Prostate gland (tissue), 2 donors: ENCODE measurements at regions not wholly inside any gene's neighbourhood (a gene's known extent, or its start where the extent isn't known, plus 50 kb on each side); places are given as distances from the start of the nearest gene placed in this dataset.

Source experiments
- DNase-seq: peaks from one replicate; pipeline ENCODE4 v3.0.0-alpha.2; 2019; ENCODE audit warnings: low spot score
- H3K27ac ChIP-seq, 2 donors: fragments of 200-600 bp; sonication (generic); 2 replicates each; pipeline ENCODE4 v1.5.1; 2017 to 2019
- H3K27me3 ChIP-seq: fragments of 200-600 bp; sonication (generic); replicated peaks from 2 replicates; pipeline ENCODE4 v1.5.1; 2019; ENCODE audit not compliant: insufficient read depth
- H3K36me3 ChIP-seq, 2 donors: fragments of 200-600 bp; sonication (generic); 1 replicate in 1 of 2; 2 replicates in 1 of 2; pipeline versions ENCODE4 v1.5.1 to v1.8.1; 2017 to 2019
- H3K4me1 ChIP-seq: fragments of 200-600 bp; sonication (generic); replicated peaks from 2 replicates; pipeline ENCODE4 v1.5.1; 2019
- H3K4me3 ChIP-seq, 2 donors: fragments of 200-600 bp; sonication (generic); 2 replicates each; pipeline ENCODE4 v1.5.1; 2017 to 2019
- H3K9me3 ChIP-seq: fragments of 200-600 bp; sonication (generic); 2 replicates; pipeline ENCODE4 v1.5.1; 2017
- CTCF ChIP-seq, 4 experiments: fragments of 200-600 bp in 2 of 4; fragments of 450-650 bp in 2 of 4; sonication (generic) in 2 of 4; IDR thresholded peaks; 1 replicate in 3 of 4; 2 replicates in 1 of 4; pipeline ENCODE4 v1.5.1; 2016 to 2019; ENCODE audit warnings: antibody characterized with exemption in 4 of 4, mild to moderate bottlenecking in 2 of 4, moderate library complexity in 2 of 4
- POLR2A ChIP-seq: fragments of 450-650 bp; IDR thresholded peaks from one replicate; pipeline ENCODE4 v1.6.1; 2016; ENCODE audit warnings: antibody characterized with exemption, mild to moderate bottlenecking
- POLR2AphosphoS5 ChIP-seq: sonication (generic); formaldehyde crosslinking; IDR thresholded peaks from one replicate; pipeline ENCODE4 v1.6.1; 2017; ENCODE audit warnings: antibody characterized with exemption
- WGBS: methylation state at CpG from one replicate; pipeline ENCODE4 v1.1.5; 2018; 5-methylcytosine and 5-hydroxymethylcytosine counted together
- intact Hi-C: fragments of 100-400 bp; cut with DNase I; formaldehyde crosslinking; loops from one replicate; pipeline ENCODE4 v1.14.2; 2022

GRCh38 chr10:128694851-128695725 lies 568.9 kb upstream of the MKI67 start:
- TF ChIP-seq POLR2AphosphoS5 (no peak), POLR2A (no peak), CTCF (IDR thresholded peaks at IDR 0.05) (no peak)
- H3K4me1 ChIP-seq: no peaks in the 10 kb centered on the region
- no peak overlapping the region for H3K4me3 ChIP-seq
- no peaks in the 10 kb centered on the region for H3K9me3 ChIP-seq
- intact Hi-C loops: no loop called here
- no peaks in the 10 kb centered on the region for H3K36me3 ChIP-seq
- H3K27ac ChIP-seq: no peak overlapping the region
- H3K27me3 ChIP-seq: no peaks in the 10 kb centered on the region
- no peak for DNase-seq
- WGBS: 94% methylated on average over 17 of the region's 17 CpGs

- H3K9me3 ChIP-seq: no peaks in the 10 kb centered on the region
- H3K4me1 ChIP-seq: no peaks in the 10 kb centered on the region
- intact Hi-C loops: no loop called here
- H3K27me3 ChIP-seq: no peaks in the 10 kb centered on the region
- H3K4me3 ChIP-seq: no peak overlapping the region
- no peak for TF ChIP-seq POLR2AphosphoS5
- no peak overlapping the region for H3K27ac ChIP-seq
- WGBS: 88% methylated on average over 10 of the region's 10 CpGs
- no peak for DNase-seq
- no peaks in the 10 kb centered on the region for H3K36me3 ChIP-seq
Observed at GRCh38 chr10:128695931-128696330, 569.7 kb upstream of the MKI67 start.

GRCh38 chr10:128697437-128697836 lies 571.2 kb upstream of the MKI67 start:
- no peak for TF ChIP-seq POLR2A
- TF ChIP-seq POLR2AphosphoS5: no peak
- TF ChIP-seq CTCF (IDR thresholded peaks at IDR 0.05): no peak
- H3K36me3 ChIP-seq: no peaks in the 10 kb centered on the region
- H3K27ac ChIP-seq: no peak overlapping the region
- no peak for DNase-seq
- 60% methylated on average over 8 of the region's 8 CpGs for WGBS
- no peaks in the 10 kb centered on the region for H3K9me3 ChIP-seq
- H3K27me3 ChIP-seq: no peaks in the 10 kb centered on the region
- no peak overlapping the region for H3K4me3 ChIP-seq
- H3K4me1 ChIP-seq: no peaks in the 10 kb centered on the region
- intact Hi-C loops: no loop called here

- intact Hi-C loops: no loop called here
- H3K27me3 ChIP-seq: no peaks in the 10 kb centered on the region
- WGBS: 41% methylated on average over 4 of the region's 4 CpGs
- H3K4me3 ChIP-seq: no peak overlapping the region
- no peak overlapping the region for H3K27ac ChIP-seq
- no peak for TF ChIP-seq POLR2AphosphoS5
- TF ChIP-seq CTCF (IDR thresholded peaks at IDR 0.05): no peak
- no peak for TF ChIP-seq POLR2A
- no peaks in the 10 kb centered on the region for H3K4me1 ChIP-seq
- DNase-seq: no peak
- no peaks in the 10 kb centered on the region for H3K9me3 ChIP-seq
- H3K36me3 ChIP-seq: no peaks in the 10 kb centered on the region
Observed at GRCh38 chr10:128701381-128701780, 575.2 kb upstream of the MKI67 start.

GRCh38 chr10:128701837-128702236 lies 575.6 kb upstream of the MKI67 start:
- WGBS: 100% methylated on average over 1 of the region's 1 CpG
- no peaks in the 10 kb centered on the region for H3K27me3 ChIP-seq
- no peak overlapping the region for H3K27ac ChIP-seq
- no peaks in the 10 kb centered on the region for H3K36me3 ChIP-seq
- intact Hi-C loops: no loop called here
- no peak for TF ChIP-seq POLR2A
- no peak for TF ChIP-seq POLR2AphosphoS5
- no peak for TF ChIP-seq CTCF (IDR thresholded peaks at IDR 0.05)
- DNase-seq: no peak
- H3K4me3 ChIP-seq: no peak overlapping the region
- H3K9me3 ChIP-seq: no peaks in the 10 kb centered on the region
- H3K4me1 ChIP-seq: no peaks in the 10 kb centered on the region
